OCI-LY7 (cell line): ENCODE measurements at regions not wholly inside any gene's neighbourhood (a gene's known extent, or its start where the extent isn't known, plus 50 kb on each side); places are given as distances from the start of the nearest gene placed in this dataset.

ENCODE experiments used
- BruUV-seq: library from RNA; stranded (reverse); fragments of 400-500 nt; replicated peaks from 2 replicates; lab custom pipeline; 2021; lab: Mats Ljungman, UMichigan
- CTCF ChIA-PET: fragments of 300-600 bp; sonication (Branson Sonifier 250); formaldehyde crosslinking; loops from one replicate; lab custom pipeline; 2022; ENCODE audit warnings: antibody characterized with exemption; ENCODE audit not compliant: unreplicated experiment; lab: Charles Lee
- POLR2A ChIA-PET: fragments of 300-600 bp; sonication (Branson Sonifier 250); formaldehyde crosslinking; loops from one replicate; lab custom pipeline; 2022; ENCODE audit warnings: antibody characterized with exemption; lab: Charles Lee
- DNase-seq: peaks from one replicate; pipeline ENCODE4 v3.0.0-alpha.2; 2015; ENCODE audit warnings: low spot score
- H2AFZ ChIP-seq: fragments of 200-600 bp; sonication (generic), shearing (Covaris generic); 2 replicates; pipeline ENCODE4 v1.6.1; 2014; ENCODE audit warnings: mild to moderate bottlenecking, antibody characterized with exemption, low read length, moderate library complexity
- H3K27ac ChIP-seq: fragments of 200-600 bp; sonication (generic); 2 replicates; pipeline ENCODE4 v1.5.1; 2014; ENCODE audit warnings: mixed run types, low read depth, mild to moderate bottlenecking, moderate library complexity, low read length, inconsistent platforms; ENCODE audit not compliant: poor library complexity, severe bottlenecking
- H3K36me3 ChIP-seq: fragments of 200-600 bp; sonication (generic); 2 replicates; pipeline ENCODE4 v1.6.1; 2014; ENCODE audit warnings: mild to moderate bottlenecking, antibody characterized with exemption, low read length, moderate library complexity, mixed read lengths; ENCODE audit not compliant: insufficient read depth
- H3K4me1 ChIP-seq: fragments of 200-600 bp; sonication (generic); 2 replicates; pipeline ENCODE4 v1.5.1; 2014; ENCODE audit warnings: mild to moderate bottlenecking, low read length; ENCODE audit not compliant: insufficient read depth, poor library complexity, severe bottlenecking
- H3K4me2 ChIP-seq: fragments of 200-600 bp; sonication (generic); 2 replicates; pipeline ENCODE4 v1.6.1; 2014; ENCODE audit warnings: mild to moderate bottlenecking, low read length
- H3K4me3 ChIP-seq: fragments of 200-600 bp; sonication (generic); 2 replicates; pipeline ENCODE4 v1.5.1; 2014; ENCODE audit warnings: mild to moderate bottlenecking, low read depth, low read length; ENCODE audit not compliant: poor library complexity, severe bottlenecking
- H3K79me2 ChIP-seq: fragments of 200-600 bp; sonication (generic); 2 replicates; pipeline ENCODE4 v1.6.1; 2016; ENCODE audit warnings: low read depth, mild to moderate bottlenecking, low read length, moderate library complexity, mixed read lengths; ENCODE audit not compliant: insufficient read depth
- H3K9me2 ChIP-seq: fragments of 200-600 bp; sonication (generic); 2 replicates; pipeline ENCODE4 v1.6.1; 2016; ENCODE audit warnings: mild to moderate bottlenecking, low read length, mixed read lengths; ENCODE audit not compliant: insufficient read depth
- H3K9me3 ChIP-seq: fragments of 200-600 bp; sonication (generic); 2 replicates; pipeline ENCODE4 v1.6.1; 2014; ENCODE audit warnings: mild to moderate bottlenecking, mixed run types, low read length, mixed read lengths
- H4K20me1 ChIP-seq: fragments of 200-600 bp; sonication (generic); 2 replicates; pipeline ENCODE4 v1.6.1; 2014; ENCODE audit warnings: mild to moderate bottlenecking, antibody characterized with exemption, low read length, moderate library complexity, mixed read lengths; ENCODE audit not compliant: insufficient read depth
- EZH2phosphoT487 ChIP-seq: fragments of 200-600 bp; sonication (generic); IDR thresholded peaks from 2 replicates; pipeline ENCODE4 v1.6.1; 2018; ENCODE audit warnings: low read depth, borderline replicate concordance, mild to moderate bottlenecking, mixed run types, antibody characterized with exemption, low read length, moderate library complexity, mixed read lengths
- intact Hi-C: fragments of 100-400 bp; cut with micrococcal nuclease; formaldehyde crosslinking; loops from one replicate; pipeline ENCODE4 v1.10.0; 2022; ENCODE audit not compliant: unreplicated experiment
- TF ChIP-seq, protein P1 (sequence below): fragments of 200-600 bp; sonication (generic); conservative IDR thresholded peaks from 2 replicates; pipeline ENCODE4 v1.5.1; 2014; ENCODE audit warnings: mild to moderate bottlenecking, antibody characterized with exemption, low read length, moderate library complexity, mixed read lengths

DNA sequence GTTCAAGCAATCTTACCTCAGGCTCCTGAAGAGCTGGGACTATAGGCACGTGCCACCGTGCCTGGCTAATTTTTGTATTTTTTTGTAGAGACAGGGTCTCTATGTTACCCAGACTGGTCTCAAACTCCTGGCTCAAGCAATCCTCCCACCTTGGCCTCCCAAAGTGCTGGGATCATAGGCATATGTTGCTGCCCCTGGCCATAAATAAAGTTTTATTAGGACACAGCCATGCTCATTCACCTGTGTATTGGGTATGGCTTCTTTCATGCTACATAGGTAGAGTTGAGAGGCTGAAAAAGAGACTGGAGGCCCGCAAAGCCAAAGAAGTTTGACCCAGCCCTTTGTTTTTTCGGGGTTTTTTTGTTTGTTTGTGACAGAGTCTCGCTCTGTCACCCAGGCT is 61.7 kb upstream of the NCOR2 start:
- Histone ChIP-seq H3K4me1 (no peaks in the 10 kb centered on the region), H3K36me3 (no peaks in the 10 kb centered on the region), H3K9me2 (no peaks in the 10 kb centered on the region), H3K4me3 (no peak overlapping the region), H2AFZ (no peak overlapping the region), H4K20me1 (no peaks in the 10 kb centered on the region), H3K4me2 (no peak overlapping the region), H3K79me2 (no peaks in the 10 kb centered on the region), H3K9me3 (no peaks in the 10 kb centered on the region), H3K27ac (no peak overlapping the region)
- no peak for DNase-seq
- intact Hi-C loops = no loop called here
- no TSS peak for BruUV-seq
- TF ChIP-seq, protein P1, sequence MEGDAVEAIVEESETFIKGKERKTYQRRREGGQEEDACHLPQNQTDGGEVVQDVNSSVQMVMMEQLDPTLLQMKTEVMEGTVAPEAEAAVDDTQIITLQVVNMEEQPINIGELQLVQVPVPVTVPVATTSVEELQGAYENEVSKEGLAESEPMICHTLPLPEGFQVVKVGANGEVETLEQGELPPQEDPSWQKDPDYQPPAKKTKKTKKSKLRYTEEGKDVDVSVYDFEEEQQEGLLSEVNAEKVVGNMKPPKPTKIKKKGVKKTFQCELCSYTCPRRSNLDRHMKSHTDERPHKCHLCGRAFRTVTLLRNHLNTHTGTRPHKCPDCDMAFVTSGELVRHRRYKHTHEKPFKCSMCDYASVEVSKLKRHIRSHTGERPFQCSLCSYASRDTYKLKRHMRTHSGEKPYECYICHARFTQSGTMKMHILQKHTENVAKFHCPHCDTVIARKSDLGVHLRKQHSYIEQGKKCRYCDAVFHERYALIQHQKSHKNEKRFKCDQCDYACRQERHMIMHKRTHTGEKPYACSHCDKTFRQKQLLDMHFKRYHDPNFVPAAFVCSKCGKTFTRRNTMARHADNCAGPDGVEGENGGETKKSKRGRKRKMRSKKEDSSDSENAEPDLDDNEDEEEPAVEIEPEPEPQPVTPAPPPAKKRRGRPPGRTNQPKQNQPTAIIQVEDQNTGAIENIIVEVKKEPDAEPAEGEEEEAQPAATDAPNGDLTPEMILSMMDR = no peak
- no peak for TF ChIP-seq EZH2phosphoT487
- CTCF ChIA-PET = no interaction called here
- POLR2A ChIA-PET = no interaction called here

DNA sequence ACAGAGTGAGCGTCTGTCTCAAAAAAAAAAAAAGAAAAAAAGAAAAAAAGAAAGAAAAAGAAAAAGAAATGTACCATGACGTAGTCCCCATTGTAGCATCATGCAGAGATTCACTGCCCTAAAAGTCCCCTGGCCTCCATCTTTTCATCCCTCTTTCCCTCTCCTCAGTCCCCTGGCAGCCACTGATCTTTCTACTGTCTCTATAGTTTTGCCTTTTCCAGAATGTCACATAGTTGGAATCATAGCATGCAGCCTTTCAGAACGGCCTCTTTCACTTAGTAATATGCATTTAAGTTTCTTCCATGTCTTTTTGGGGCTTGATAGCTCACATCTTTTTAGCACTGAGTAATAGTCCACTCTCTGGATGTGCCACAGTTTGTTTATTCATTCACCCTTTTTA is 60.5 kb upstream of the NCOR2 start:
- DNase-seq = no peak
- ChIA-PET CTCF (interaction anchor here (0.6 kb wide), 1 partner anchor 295 kb away, joined by 3 read pairs; no protein-coding TSS in a partner anchor), POLR2A (no interaction called here)
- Histone ChIP-seq H3K36me3 (no peaks in the 10 kb centered on the region), H3K4me2 (no peak overlapping the region), H2AFZ (no peak overlapping the region), H3K79me2 (no peaks in the 10 kb centered on the region), H3K27ac (no peak overlapping the region), H3K4me1 (no peaks in the 10 kb centered on the region), H4K20me1 (no peaks in the 10 kb centered on the region), H3K9me3 (no peaks in the 10 kb centered on the region), H3K9me2 (no peaks in the 10 kb centered on the region), H3K4me3 (no peak overlapping the region)
- TF ChIP-seq, protein P1 = no peak
- TF ChIP-seq EZH2phosphoT487 = no peak
- intact Hi-C loops = no loop called here
- no TSS peak for BruUV-seq

DNA sequence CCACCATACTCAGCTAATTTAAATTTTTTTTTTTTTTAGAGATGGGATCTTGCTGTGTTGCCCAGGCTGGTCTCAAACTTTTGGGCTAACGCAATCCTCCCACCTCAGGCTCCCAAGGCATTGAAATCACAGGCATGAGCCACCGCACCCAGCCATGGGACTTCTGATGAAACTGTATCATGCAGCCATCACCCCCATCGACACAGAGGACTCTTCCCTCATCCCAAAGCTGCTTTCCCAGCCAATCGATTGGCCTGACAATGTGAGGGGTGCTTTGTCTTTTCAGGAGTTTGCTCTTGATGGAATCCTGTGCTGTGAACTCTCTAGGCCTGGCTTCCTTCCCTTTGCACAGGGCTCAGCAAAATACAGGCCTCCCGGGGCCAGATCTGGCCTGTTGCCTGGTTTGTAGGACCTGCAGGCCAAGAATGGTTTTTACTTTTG is 59.6 kb upstream of the NCOR2 start:
- no peak overlapping the region for H2AFZ ChIP-seq
- DNase-seq = no peak
- no peak overlapping the region for H3K4me2 ChIP-seq
- no peaks in the 10 kb centered on the region for H3K9me3 ChIP-seq
- no peaks in the 10 kb centered on the region for H3K79me2 ChIP-seq
- TF ChIP-seq, protein P1 = no peak
- no peak for TF ChIP-seq EZH2phosphoT487
- H3K4me3 ChIP-seq = no peak overlapping the region
- POLR2A ChIA-PET = no interaction called here
- BruUV-seq = no TSS peak
- H3K9me2 ChIP-seq = no peaks in the 10 kb centered on the region
- H3K36me3 ChIP-seq = no peaks in the 10 kb centered on the region
- H3K4me1 ChIP-seq = no peaks in the 10 kb centered on the region
- no peaks in the 10 kb centered on the region for H4K20me1 ChIP-seq
- H3K27ac ChIP-seq = no peak overlapping the region
- CTCF ChIA-PET = no interaction called here
- intact Hi-C loops = no loop called here
